ENCODE measurements at regions not wholly inside any gene's neighbourhood (a gene's known extent, or its start where the extent isn't known, plus 50 kb on each side); places are given as distances from the start of the nearest gene placed in this dataset.
"Not testable (repeated sequence)": the region's sequence is repeated elsewhere in the genome, so short reads cannot be mapped to it uniquely, and the experiment has no call there.

GRCh38 chr4:166153548-166153947 lies 280.5 kb downstream of the TLL1 start:
- DNase-seq (ENCODE audit: low read depth) = no peak

- no peak for DNase-seq (ENCODE audit: low read depth)
These were observed 289.3 kb downstream of the TLL1 start for GRCh38 chr4:166162327-166162726.

- DNase-seq (ENCODE audit: low read depth) = peak; percentile 16
These were observed 292.9 kb downstream of the TLL1 start for GRCh38 chr4:166165829-166166420.

- no peak for DNase-seq (ENCODE audit: low read depth)
These were observed 296.1 kb downstream of the TLL1 start for GRCh38 chr4:166169111-166169510.

- DNase-seq (ENCODE audit: low read depth) = no peak
These were observed 299.6 kb downstream of the TLL1 start for GRCh38 chr4:166172619-166173018.

- no peak for DNase-seq (ENCODE audit: low read depth)
These were observed 301.9 kb downstream of the TLL1 start for GRCh38 chr4:166174717-166175490.

GRCh38 chr4:166182145-166182544 lies 309.1 kb downstream of the TLL1 start:
- no peak for DNase-seq (ENCODE audit: low read depth)

- DNase-seq (ENCODE audit: low read depth) = no peak
These were observed 322.1 kb downstream of the TLL1 start for GRCh38 chr4:166195101-166195500.

GRCh38 chr4:166197166-166197565 lies 324.1 kb downstream of the TLL1 start:
- no peak for DNase-seq (ENCODE audit: low read depth)

- no peak for DNase-seq (ENCODE audit: low read depth)
These were observed 325.0 kb downstream of the TLL1 start for GRCh38 chr4:166198041-166198440.

- no peak for DNase-seq (ENCODE audit: low read depth)
These were observed 325.7 kb downstream of the TLL1 start for GRCh38 chr4:166198516-166199310.

- no peak for DNase-seq (ENCODE audit: low read depth)
These were observed 330.0 kb downstream of the TLL1 start for GRCh38 chr4:166202991-166203390.

- not testable (repeated sequence) for DNase-seq (ENCODE audit: low read depth)
These were observed 339.3 kb downstream of the TLL1 start for GRCh38 chr4:166212326-166212725.

GRCh38 chr4:166222271-166222670 lies 349.2 kb downstream of the TLL1 start:
- no peak for DNase-seq (ENCODE audit: low read depth)

- DNase-seq (ENCODE audit: low read depth) = no peak
These were observed 355.1 kb downstream of the TLL1 start for GRCh38 chr4:166228112-166228511.

GRCh38 chr4:166229799-166230198 lies 356.8 kb downstream of the TLL1 start:
- no peak for DNase-seq (ENCODE audit: low read depth)

GRCh38 chr4:166230841-166231240 lies 357.8 kb downstream of the TLL1 start:
- no peak for DNase-seq (ENCODE audit: low read depth)

- no peak for DNase-seq (ENCODE audit: low read depth)
These were observed 366.3 kb downstream of the TLL1 start for GRCh38 chr4:166239354-166239753.

GRCh38 chr4:166252487-166253402 lies 379.7 kb downstream of the TLL1 start:
- DNase-seq (ENCODE audit: low read depth) = no peak

GRCh38 chr4:166257276-166257675 lies 384.2 kb downstream of the TLL1 start:
- DNase-seq (ENCODE audit: low read depth) = no peak

- no peak for DNase-seq (ENCODE audit: low read depth)
These were observed 384.9 kb downstream of the TLL1 start for GRCh38 chr4:166257891-166258290.

GRCh38 chr4:166259081-166259480 lies 386.0 kb downstream of the TLL1 start:
- DNase-seq (ENCODE audit: low read depth) = no peak

All from GM04503 (cell line).